H9 (cell line): ENCODE measurements at regions not wholly inside any gene's neighbourhood (a gene's known extent, or its start where the extent isn't known, plus 50 kb on each side); places are given as distances from the start of the nearest gene placed in this dataset.

ENCODE experiments used
- DNase-seq: peaks from one replicate; pipeline ENCODE4 v3.0.0-alpha.2; 2017
- H2AFZ ChIP-seq: one replicate; pipeline ENCODE4 v1.6.1; 2013; ENCODE audit warnings: mild to moderate bottlenecking, low read length, control low read depth, moderate library complexity
- H2AK5ac ChIP-seq: 2 replicates; pipeline ENCODE4 v1.6.1; 2013; ENCODE audit warnings: low read length, control low read depth, mixed read lengths; ENCODE audit not compliant: insufficient read length
- H2BK120ac ChIP-seq: one replicate; pipeline ENCODE4 v1.6.1; 2013; ENCODE audit warnings: low read depth, mild to moderate bottlenecking, low read length, control low read depth, inconsistent platforms; ENCODE audit not compliant: poor library complexity, severe bottlenecking
- H2BK12ac ChIP-seq: 2 replicates; pipeline ENCODE4 v1.6.1; 2013; ENCODE audit warnings: low read length, control low read depth, mixed read lengths, low read depth; ENCODE audit not compliant: insufficient read length
- H2BK15ac ChIP-seq: 2 replicates; pipeline ENCODE4 v1.6.1; 2013; ENCODE audit warnings: low read depth, low read length, control low read depth
- H2BK20ac ChIP-seq: one replicate; pipeline ENCODE4 v1.6.1; 2013; ENCODE audit warnings: low read depth, mild to moderate bottlenecking, low read length, control low read depth, inconsistent platforms; ENCODE audit not compliant: poor library complexity, severe bottlenecking
- H2BK5ac ChIP-seq: 2 replicates; pipeline ENCODE4 v1.6.1; 2013; ENCODE audit warnings: low read length, control low read depth, mixed read lengths; ENCODE audit not compliant: insufficient read length
- H3K14ac ChIP-seq: 2 replicates; pipeline ENCODE4 v1.6.1; 2013; ENCODE audit warnings: low read length, control low read depth; ENCODE audit not compliant: insufficient read depth
- H3K18ac ChIP-seq: 2 replicates; pipeline ENCODE4 v1.6.1; 2013; ENCODE audit warnings: low read depth, mild to moderate bottlenecking, mixed read lengths, low read length, control low read depth; ENCODE audit not compliant: insufficient read length
- H3K23ac ChIP-seq: 2 replicates; pipeline ENCODE4 v1.6.1; 2013; ENCODE audit warnings: low read length, control low read depth, mixed read lengths, low read depth; ENCODE audit not compliant: insufficient read length
- H3K23me2 ChIP-seq: 2 replicates; pipeline ENCODE4 v1.6.1; 2013; ENCODE audit warnings: low read depth, mild to moderate bottlenecking, mixed read lengths, low read length, control low read depth; ENCODE audit not compliant: insufficient read length, poor library complexity, severe bottlenecking
- H3K27ac ChIP-seq: 2 replicates; pipeline ENCODE4 v1.5.1; 2013; ENCODE audit warnings: low read length, control low read depth, mixed read lengths, low read depth; ENCODE audit not compliant: insufficient read length
- H3K27me3 ChIP-seq: 2 replicates; pipeline ENCODE4 v1.6.1; 2013; ENCODE audit warnings: low read length, control low read depth, inconsistent platforms; ENCODE audit not compliant: insufficient read depth
- H3K4ac ChIP-seq: 2 replicates; pipeline ENCODE4 v1.6.1; 2013; ENCODE audit warnings: low read depth, mild to moderate bottlenecking, control low read depth, inconsistent platforms, low read length, moderate library complexity
- H3K4me1 ChIP-seq: 2 replicates; pipeline ENCODE4 v1.6.1; 2013; ENCODE audit warnings: low read length, control low read depth, inconsistent platforms; ENCODE audit not compliant: insufficient read depth
- H3K4me2 ChIP-seq: 2 replicates; pipeline ENCODE4 v1.6.1; 2013; ENCODE audit warnings: low read length, control low read depth, mixed read lengths; ENCODE audit not compliant: insufficient read length, insufficient read depth
- H3K56ac ChIP-seq: 2 replicates; pipeline ENCODE4 v1.6.1; 2013; ENCODE audit warnings: low read depth, mild to moderate bottlenecking, mixed read lengths, low read length, control low read depth; ENCODE audit not compliant: insufficient read length
- H3K79me1 ChIP-seq: 2 replicates; pipeline ENCODE4 v1.6.1; 2013; ENCODE audit warnings: low read depth, mild to moderate bottlenecking, moderate library complexity, low read length, control low read depth, inconsistent platforms; ENCODE audit not compliant: insufficient read depth, poor library complexity, severe bottlenecking
- H3K79me2 ChIP-seq: 2 replicates; pipeline ENCODE4 v1.6.1; 2013; ENCODE audit warnings: low read length, control low read depth, inconsistent platforms; ENCODE audit not compliant: insufficient read depth
- H3K9ac ChIP-seq: 2 replicates; pipeline ENCODE4 v1.6.1; 2013; ENCODE audit warnings: low read length, control low read depth, mixed read lengths; ENCODE audit not compliant: insufficient read length; ENCODE audit errors: extremely low read depth
- H3K9me3 ChIP-seq: one replicate; pipeline ENCODE4 v1.6.1; 2013; ENCODE audit warnings: low read depth, low read length, inconsistent platforms; ENCODE audit not compliant: control insufficient read depth
- H3T11ph ChIP-seq: one replicate; pipeline ENCODE4 v1.6.1; 2013; ENCODE audit warnings: mild to moderate bottlenecking, low read length, control low read depth, inconsistent platforms
- H4K20me1 ChIP-seq: one replicate; pipeline ENCODE4 v1.6.1; 2013; ENCODE audit not compliant: control insufficient read depth, insufficient read length, insufficient read depth
- H4K5ac ChIP-seq: 2 replicates; pipeline ENCODE4 v1.6.1; 2013; ENCODE audit warnings: low read depth, mild to moderate bottlenecking, mixed read lengths, low read length, control low read depth; ENCODE audit not compliant: insufficient read length
- H4K8ac ChIP-seq: replicated peaks from 2 replicates; pipeline ENCODE4 v1.6.1; 2013; ENCODE audit warnings: low read length, control low read depth, mixed read lengths, low read depth; ENCODE audit not compliant: insufficient read length
- H4K91ac ChIP-seq: 2 replicates; pipeline ENCODE4 v1.6.1; 2013; ENCODE audit warnings: low read depth, mild to moderate bottlenecking, moderate library complexity, mixed read lengths, low read length, control low read depth; ENCODE audit not compliant: insufficient read length
- H3K27ac Mint-ChIP-seq, 3 experiments: 2 replicates in 2 of 3; 3 replicates in 1 of 3; pipeline ENCODE4 v1.8.0; 2020 to 2021; ENCODE audit warnings: mixed read lengths in 3 of 3, mild to moderate bottlenecking in 1 of 3, moderate library complexity in 1 of 3
- H3K27me3 Mint-ChIP-seq: 2 replicates; pipeline ENCODE4 v1.8.0; 2021; ENCODE audit warnings: low read depth, mild to moderate bottlenecking, moderate library complexity, mixed read lengths
- H3K36me3 Mint-ChIP-seq, 3 experiments: 2 replicates in 2 of 3; 3 replicates in 1 of 3; pipeline ENCODE4 v1.8.0; 2020 to 2021; ENCODE audit warnings: low read depth in 3 of 3, mixed read lengths in 3 of 3; ENCODE audit not compliant: insufficient read depth in 1 of 3
- H3K4me1 Mint-ChIP-seq, 2 experiments: 2 replicates each; pipeline ENCODE4 v1.8.0; 2020; ENCODE audit warnings: mixed read lengths in 2 of 2
- H3K4me3 Mint-ChIP-seq, 2 experiments: 2 replicates in 1 of 2; 3 replicates in 1 of 2; pipeline ENCODE4 v1.8.0; 2020 to 2021; ENCODE audit warnings: mild to moderate bottlenecking in 2 of 2, mixed read lengths in 2 of 2, moderate library complexity in 1 of 2
- H3K9me3 Mint-ChIP-seq, 2 experiments: 2 replicates in 1 of 2; 3 replicates in 1 of 2; pipeline ENCODE4 v1.8.0; 2020; ENCODE audit warnings: mild to moderate bottlenecking in 2 of 2, mixed read lengths in 2 of 2, moderate library complexity in 1 of 2
- CTCF ChIP-seq: fragments of 200-600 bp; sonication (generic); conservative IDR thresholded peaks from 3 replicates; pipeline ENCODE4 v1.8.0; 2021; ENCODE audit warnings: antibody characterized with exemption, mild to moderate bottlenecking
- WGBS: extraction: QIAGEN DNeasy Blood & Tissue Kit; methylation state at CpG from one replicate; pipeline ENCODE4 v1.1.7; 2013; ENCODE audit warnings: missing lambda C conversion rate, low lambda C conversion rate, mixed read lengths; ENCODE audit not compliant: insufficient read length; ENCODE audit errors: extremely low coverage; 5-methylcytosine and 5-hydroxymethylcytosine counted together

DNA sequence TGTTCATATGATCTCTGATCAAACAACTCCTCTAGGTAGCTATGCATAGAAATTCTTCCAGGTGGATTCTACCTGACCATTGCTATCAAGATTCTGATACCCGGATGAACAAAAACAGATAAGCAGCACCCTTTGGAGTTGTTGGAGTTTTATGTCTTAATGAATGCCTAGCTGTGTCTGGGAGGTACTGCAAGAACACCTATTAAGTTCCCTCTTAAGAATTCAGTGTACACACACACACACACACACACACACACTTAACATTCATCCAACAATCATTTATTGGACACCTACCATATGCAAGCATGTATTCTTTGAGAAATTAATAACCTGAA lies 58.1 kb upstream of the FNDC3B start:
- Histone ChIP-seq H3K4ac (no peak overlapping the region), H4K5ac (no peak overlapping the region), H3K9me3 (no peaks in the 10 kb centered on the region), H3K4me2 (no peak overlapping the region), H3K4me1 (no peaks in the 10 kb centered on the region), H4K8ac (no peak overlapping the region), H4K20me1 (no peaks in the 10 kb centered on the region), H3K79me2 (no peaks in the 10 kb centered on the region), H4K91ac (no peak overlapping the region), H3K9ac (no peak overlapping the region), H3K23me2 (no peaks in the 10 kb centered on the region), H2BK12ac (no peak overlapping the region), H3K23ac (no peak overlapping the region), H3K56ac (no peak overlapping the region), H3K18ac (no peak overlapping the region), H3K14ac (no peak overlapping the region), H2AK5ac (no peak overlapping the region), H3K27me3 (no peaks in the 10 kb centered on the region), H2BK15ac (no peak overlapping the region), H3T11ph (no peak overlapping the region), H2BK5ac (no peak overlapping the region), H2BK20ac (no peak overlapping the region), H2AFZ (no peak overlapping the region), H3K27ac (no peak overlapping the region), H2BK120ac (no peak overlapping the region), H3K79me1 (no peaks in the 10 kb centered on the region)
- Mint-ChIP-seq H3K9me3 (no peaks in the 10 kb centered on the region), H3K4me1 (no peaks in the 10 kb centered on the region), H3K36me3 (no peaks in the 10 kb centered on the region), H3K27me3 (no peaks in the 10 kb centered on the region), H3K4me3 (no peak overlapping the region), H3K27ac (no peak overlapping the region)
- TF ChIP-seq CTCF: no peak
- no peak for DNase-seq
- WGBS: no CpG with 5 or more reads among the region's 1 CpG
